ENCODE measurements at regions not wholly inside any gene's neighbourhood (a gene's known extent, or its start where the extent isn't known, plus 50 kb on each side); places are given as distances from the start of the nearest gene placed in this dataset.

- Mint-ChIP-seq H3K9me3 (peaks cover 9% of the 10 kb centered on the region), H3K36me3 (peaks cover 4% of the 10 kb centered on the region)
- TF ChIP-seq, protein P1, sequence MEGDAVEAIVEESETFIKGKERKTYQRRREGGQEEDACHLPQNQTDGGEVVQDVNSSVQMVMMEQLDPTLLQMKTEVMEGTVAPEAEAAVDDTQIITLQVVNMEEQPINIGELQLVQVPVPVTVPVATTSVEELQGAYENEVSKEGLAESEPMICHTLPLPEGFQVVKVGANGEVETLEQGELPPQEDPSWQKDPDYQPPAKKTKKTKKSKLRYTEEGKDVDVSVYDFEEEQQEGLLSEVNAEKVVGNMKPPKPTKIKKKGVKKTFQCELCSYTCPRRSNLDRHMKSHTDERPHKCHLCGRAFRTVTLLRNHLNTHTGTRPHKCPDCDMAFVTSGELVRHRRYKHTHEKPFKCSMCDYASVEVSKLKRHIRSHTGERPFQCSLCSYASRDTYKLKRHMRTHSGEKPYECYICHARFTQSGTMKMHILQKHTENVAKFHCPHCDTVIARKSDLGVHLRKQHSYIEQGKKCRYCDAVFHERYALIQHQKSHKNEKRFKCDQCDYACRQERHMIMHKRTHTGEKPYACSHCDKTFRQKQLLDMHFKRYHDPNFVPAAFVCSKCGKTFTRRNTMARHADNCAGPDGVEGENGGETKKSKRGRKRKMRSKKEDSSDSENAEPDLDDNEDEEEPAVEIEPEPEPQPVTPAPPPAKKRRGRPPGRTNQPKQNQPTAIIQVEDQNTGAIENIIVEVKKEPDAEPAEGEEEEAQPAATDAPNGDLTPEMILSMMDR (conservative IDR thresholded peaks at IDR 0.05): no peak
Measured at GRCh38 chr12:25818596-25819390, 139.7 kb upstream of the RASSF8 start.

GRCh38 chr12:25819691-25820090 lies 138.8 kb upstream of the RASSF8 start:
- no peak overlapping the region for H3K4me3 Mint-ChIP-seq
- DNase-seq (ENCODE audit: extremely low spot score, unreplicated experiment): no peak
- peaks cover 7% of the 10 kb centered on the region for H3K27me3 Mint-ChIP-seq
- H3K4me1 Mint-ChIP-seq (ENCODE audit: unreplicated experiment): no peaks in the 10 kb centered on the region
- peaks cover 4% of the 10 kb centered on the region for H3K36me3 Mint-ChIP-seq
- H3K27ac Mint-ChIP-seq: no peak overlapping the region
- TF ChIP-seq, protein P1 (conservative IDR thresholded peaks at IDR 0.05): no peak
- peaks cover 9% of the 10 kb centered on the region for H3K9me3 Mint-ChIP-seq

More at GRCh38 chr12:25818596-25819390, 139.7 kb upstream of the RASSF8 start:
- no peak overlapping the region for H3K27ac Mint-ChIP-seq
- H3K27me3 Mint-ChIP-seq: peaks cover 7% of the 10 kb centered on the region
- no peaks in the 10 kb centered on the region for H3K4me1 Mint-ChIP-seq (ENCODE audit: unreplicated experiment)
- no peak for DNase-seq (ENCODE audit: extremely low spot score, unreplicated experiment)
- no peak overlapping the region for H3K4me3 Mint-ChIP-seq

DNA sequence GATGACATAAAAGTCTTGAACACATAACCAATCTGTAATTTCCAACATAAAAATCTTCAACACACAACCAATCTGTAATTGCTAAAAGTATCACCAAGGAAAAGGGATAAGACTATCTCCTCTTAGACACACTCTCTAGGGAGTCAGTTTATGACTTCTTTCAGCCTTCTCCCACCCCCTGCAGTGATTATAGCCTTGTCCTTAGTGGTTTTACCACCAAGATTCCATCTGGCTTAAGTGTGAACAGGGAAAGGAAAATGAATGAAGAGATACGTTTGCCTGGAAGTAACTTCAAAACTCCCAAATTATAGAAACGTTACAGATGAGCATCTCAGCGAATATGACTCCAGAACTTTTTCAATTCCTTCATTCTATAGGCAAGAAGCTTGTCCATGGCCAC lies 136.2 kb upstream of the RASSF8 start:
- Mint-ChIP-seq H3K4me3 (no peak overlapping the region), H3K4me1 (ENCODE audit: unreplicated experiment) (no peaks in the 10 kb centered on the region), H3K9me3 (peaks cover 2% of the 10 kb centered on the region), H3K36me3 (peaks cover 2% of the 10 kb centered on the region), H3K27me3 (peaks cover 7% of the 10 kb centered on the region), H3K27ac (no peak overlapping the region)
- DNase-seq (ENCODE audit: extremely low spot score, unreplicated experiment): no peak
- TF ChIP-seq, protein P1 (conservative IDR thresholded peaks at IDR 0.05): no peak

DNA sequence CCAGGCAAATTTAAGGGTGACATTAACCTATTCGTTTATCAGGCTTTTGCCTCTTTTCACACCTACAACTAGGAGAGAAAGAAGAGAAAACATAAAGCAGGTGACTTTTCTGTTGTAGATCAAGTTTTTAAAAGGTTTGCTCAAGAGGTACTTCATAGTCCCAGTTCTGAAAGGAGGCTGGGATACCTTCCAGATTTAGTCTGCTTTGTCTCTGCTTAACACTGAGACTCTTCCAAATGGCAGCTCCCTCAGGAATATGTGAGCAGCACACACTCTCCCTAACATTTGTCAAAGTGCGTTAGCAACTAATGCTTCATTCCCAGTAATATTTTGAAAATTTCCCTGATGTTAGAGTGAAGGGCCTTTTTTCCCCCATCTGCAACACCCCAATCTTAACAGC lies 133.7 kb upstream of the RASSF8 start:
- TF ChIP-seq, protein P1 (conservative IDR thresholded peaks at IDR 0.05): no peak
- peaks cover 3% of the 10 kb centered on the region for H3K4me1 Mint-ChIP-seq (ENCODE audit: unreplicated experiment)
- no peak overlapping the region for H3K4me3 Mint-ChIP-seq
- no peak overlapping the region for H3K27ac Mint-ChIP-seq
- no peaks in the 10 kb centered on the region for H3K9me3 Mint-ChIP-seq
- H3K27me3 Mint-ChIP-seq: peaks cover 9% of the 10 kb centered on the region
- DNase-seq (ENCODE audit: extremely low spot score, unreplicated experiment): no peak
- no peaks in the 10 kb centered on the region for H3K36me3 Mint-ChIP-seq

GRCh38 chr12:25825446-25825845 lies 133.0 kb upstream of the RASSF8 start:
- no peak for DNase-seq (ENCODE audit: extremely low spot score, unreplicated experiment)
- Mint-ChIP-seq H3K27ac (no peak overlapping the region), H3K4me1 (ENCODE audit: unreplicated experiment) (peaks cover 5% of the 10 kb centered on the region), H3K27me3 (peaks cover 9% of the 10 kb centered on the region), H3K9me3 (no peaks in the 10 kb centered on the region), H3K4me3 (no peak overlapping the region), H3K36me3 (no peaks in the 10 kb centered on the region)
- TF ChIP-seq, protein P1 (conservative IDR thresholded peaks at IDR 0.05): no peak

Measured in type B pancreatic cell (in vitro differentiated cells).